Naive B cell (primary cell): ENCODE measurements at regions not wholly inside any gene's neighbourhood (a gene's known extent, or its start where the extent isn't known, plus 50 kb on each side); places are given as distances from the start of the nearest gene placed in this dataset.

ENCODE experiments used
- ATAC-seq, 2 donors: fragments of 150-1000 bp; cut with Tn5 transposase; 2 replicates each; pipeline ENCODE4 v1.10.0; 2021; ENCODE audit warnings: low read depth in 2 of 2, mild to moderate bottlenecking in 2 of 2, moderate library complexity in 2 of 2
- DNase-seq: peaks from one replicate; pipeline ENCODE4 v3.0.0; 2022
- H3K27ac Mint-ChIP-seq, 6 donors: one replicate each; pipeline ENCODE4 v1.8.0; 2020 to 2022; ENCODE audit warnings: mild to moderate bottlenecking in 6 of 6, mixed read lengths in 6 of 6, moderate library complexity in 5 of 6, inconsistent platforms in 2 of 6
- H3K27me3 Mint-ChIP-seq, 3 donors: one replicate each; pipeline ENCODE4 v1.8.0; 2021 to 2022; ENCODE audit warnings: mixed read lengths in 3 of 3, mild to moderate bottlenecking in 1 of 3
- H3K36me3 Mint-ChIP-seq, 2 donors: one replicate each; pipeline ENCODE4 v1.8.0; 2020 to 2022; ENCODE audit warnings: mixed read lengths in 2 of 2, inconsistent platforms in 1 of 2, mild to moderate bottlenecking in 1 of 2
- H3K4me1 Mint-ChIP-seq, 3 donors: one replicate each; pipeline ENCODE4 v1.8.0; 2020 to 2022; ENCODE audit warnings: mixed read lengths in 3 of 3, inconsistent platforms in 1 of 3, mild to moderate bottlenecking in 1 of 3, moderate library complexity in 1 of 3
- H3K4me3 Mint-ChIP-seq, 8 donors: one replicate each; pipeline ENCODE4 v1.8.0; 2020 to 2022; ENCODE audit warnings: mild to moderate bottlenecking in 8 of 8, mixed read lengths in 8 of 8, moderate library complexity in 8 of 8, inconsistent platforms in 2 of 8
- H3K9me3 Mint-ChIP-seq, 7 donors: one replicate each; pipeline ENCODE4 v1.8.0; 2020 to 2022; ENCODE audit warnings: mixed read lengths in 7 of 7, mild to moderate bottlenecking in 5 of 7, inconsistent platforms in 2 of 7, moderate library complexity in 1 of 7

- H3K9me3 Mint-ChIP-seq = no peaks in the 10 kb centered on the region
- peaks cover 8 to 11% (median 10%) of the 10 kb centered on the region in 3 donors for H3K4me1 Mint-ChIP-seq
- H3K27me3 Mint-ChIP-seq = no peaks in the 10 kb centered on the region
- ATAC-seq (no peak), DNase-seq (no peak)
- H3K36me3 Mint-ChIP-seq = no peaks in the 10 kb centered on the region
- H3K4me3 Mint-ChIP-seq = no peak overlapping the region
- H3K27ac Mint-ChIP-seq = no peak overlapping the region
These were observed 168.4 kb upstream of the NR3C1 start for GRCh38 chr5:143571642-143572624.

GRCh38 chr5:143570989-143571388, 167.5 kb upstream of the NR3C1 start:
- no peak overlapping the region for H3K27ac Mint-ChIP-seq
- peak overlapping the region in 1 of 8 donors; percentile 11 for H3K4me3 Mint-ChIP-seq
- DNase-seq (no peak), ATAC-seq (no peak)
- no peaks in the 10 kb centered on the region for H3K9me3 Mint-ChIP-seq
- no peaks in the 10 kb centered on the region for H3K36me3 Mint-ChIP-seq
- peaks cover 8 to 11% (median 10%) of the 10 kb centered on the region in 3 donors for H3K4me1 Mint-ChIP-seq
- H3K27me3 Mint-ChIP-seq = no peaks in the 10 kb centered on the region

- ATAC-seq (no peak), DNase-seq (no peak)
- H3K27ac Mint-ChIP-seq = peak overlapping the region in 1 of 6 donors; percentile 10
- H3K27me3 Mint-ChIP-seq = no peaks in the 10 kb centered on the region
- H3K36me3 Mint-ChIP-seq = no peaks in the 10 kb centered on the region
- H3K9me3 Mint-ChIP-seq = no peaks in the 10 kb centered on the region
- peaks cover 6 to 8% (median 7%) of the 10 kb centered on the region in 3 donors for H3K4me1 Mint-ChIP-seq
- no peak overlapping the region for H3K4me3 Mint-ChIP-seq
These were observed 166.5 kb upstream of the NR3C1 start for GRCh38 chr5:143569722-143570567.

GRCh38 chr5:143569213-143569701, 165.8 kb upstream of the NR3C1 start:
- Mint-ChIP-seq H3K9me3 (no peaks in the 10 kb centered on the region), H3K27me3 (no peaks in the 10 kb centered on the region), H3K36me3 (no peaks in the 10 kb centered on the region), H3K4me3 (no peak overlapping the region), H3K4me1 (peaks cover 4 to 8% (median 6%) of the 10 kb centered on the region in 3 donors), H3K27ac (no peak overlapping the region)
- DNase-seq = no peak
- no peak for ATAC-seq

GRCh38 chr5:143567583-143568504, 164.4 kb upstream of the NR3C1 start:
- no peaks in the 10 kb centered on the region for H3K27me3 Mint-ChIP-seq
- H3K4me3 Mint-ChIP-seq = no peak overlapping the region
- H3K9me3 Mint-ChIP-seq = no peaks in the 10 kb centered on the region
- DNase-seq (no peak), ATAC-seq (no peak)
- peaks cover 7 to 14% (median 9%) of the 10 kb centered on the region in 3 donors for H3K4me1 Mint-ChIP-seq
- H3K27ac Mint-ChIP-seq = no peak overlapping the region
- no peaks in the 10 kb centered on the region for H3K36me3 Mint-ChIP-seq

GRCh38 chr5:143566139-143566538, 162.7 kb upstream of the NR3C1 start:
- peak overlapping the region in 1 of 6 donors; percentile 27 for H3K27ac Mint-ChIP-seq
- DNase-seq = no peak
- ATAC-seq = no peak

GRCh38 chr5:143564417-143564816, 160.9 kb upstream of the NR3C1 start:
- Mint-ChIP-seq H3K36me3 (no peaks in the 10 kb centered on the region), H3K4me1 (peaks cover 9 to 16% (median 15%) of the 10 kb centered on the region in 3 donors), H3K27ac (peak overlapping the region in 2 of 6 donors; percentile 13 to 17), H3K27me3 (peaks cover 0 to 6% (median 0%) of the 10 kb centered on the region in 3 donors), H3K4me3 (no peak overlapping the region), H3K9me3 (no peaks in the 10 kb centered on the region)
- DNase-seq = peak; percentile 61
- peak; percentile 99 for ATAC-seq

More at GRCh38 chr5:143566139-143566538, 162.7 kb upstream of the NR3C1 start:
- H3K36me3 Mint-ChIP-seq = no peaks in the 10 kb centered on the region
- peaks cover 9 to 16% (median 15%) of the 10 kb centered on the region in 3 donors for H3K4me1 Mint-ChIP-seq
- no peak overlapping the region for H3K4me3 Mint-ChIP-seq
- peaks cover 0 to 6% (median 0%) of the 10 kb centered on the region in 3 donors for H3K27me3 Mint-ChIP-seq
- no peaks in the 10 kb centered on the region for H3K9me3 Mint-ChIP-seq

GRCh38 chr5:143562935-143563334, 159.4 kb upstream of the NR3C1 start:
- no peak for ATAC-seq
- Mint-ChIP-seq H3K4me1 (peaks cover 9 to 16% (median 15%) of the 10 kb centered on the region in 3 donors), H3K4me3 (no peak overlapping the region), H3K9me3 (no peaks in the 10 kb centered on the region), H3K27ac (no peak overlapping the region), H3K27me3 (peaks cover 0 to 6% (median 0%) of the 10 kb centered on the region in 3 donors), H3K36me3 (no peaks in the 10 kb centered on the region)
- DNase-seq = no peak

GRCh38 chr5:143561219-143561618, 157.7 kb upstream of the NR3C1 start:
- H3K9me3 Mint-ChIP-seq = no peaks in the 10 kb centered on the region
- no peak overlapping the region for H3K4me3 Mint-ChIP-seq
- peaks cover 0 to 6% (median 5%) of the 10 kb centered on the region in 3 donors for H3K27me3 Mint-ChIP-seq
- peaks cover 9 to 16% (median 15%) of the 10 kb centered on the region in 3 donors for H3K4me1 Mint-ChIP-seq
- DNase-seq = no peak
- no peak overlapping the region for H3K27ac Mint-ChIP-seq
- ATAC-seq = no peak
- H3K36me3 Mint-ChIP-seq = no peaks in the 10 kb centered on the region

- H3K36me3 Mint-ChIP-seq = no peaks in the 10 kb centered on the region
- H3K27ac Mint-ChIP-seq = peak overlapping the region in 1 of 6 donors; percentile 30
- H3K4me1 Mint-ChIP-seq = peaks cover 9 to 16% (median 15%) of the 10 kb centered on the region in 3 donors
- H3K27me3 Mint-ChIP-seq = peaks cover 0 to 6% (median 5%) of the 10 kb centered on the region in 3 donors
- no peaks in the 10 kb centered on the region for H3K9me3 Mint-ChIP-seq
- ATAC-seq (no peak), DNase-seq (no peak)
- no peak overlapping the region for H3K4me3 Mint-ChIP-seq
These were observed 156.9 kb upstream of the NR3C1 start for GRCh38 chr5:143560378-143560777.

- H3K27me3 Mint-ChIP-seq = peaks cover 0 to 6% (median 5%) of the 10 kb centered on the region in 3 donors
- H3K4me1 Mint-ChIP-seq = peaks cover 9 to 13% (median 13%) of the 10 kb centered on the region in 3 donors
- H3K9me3 Mint-ChIP-seq = no peaks in the 10 kb centered on the region
- no peaks in the 10 kb centered on the region for H3K36me3 Mint-ChIP-seq
- DNase-seq (no peak), ATAC-seq (no peak)
- H3K27ac Mint-ChIP-seq = no peak overlapping the region
- no peak overlapping the region for H3K4me3 Mint-ChIP-seq
These were observed 156.2 kb upstream of the NR3C1 start for GRCh38 chr5:143559586-143560109.

GRCh38 chr5:143558048-143558447, 154.6 kb upstream of the NR3C1 start:
- H3K36me3 Mint-ChIP-seq = no peaks in the 10 kb centered on the region
- H3K4me3 Mint-ChIP-seq = no peak overlapping the region

More at GRCh38 chr5:143558048-143558447, 154.6 kb upstream of the NR3C1 start:
- peaks cover 0 to 6% (median 5%) of the 10 kb centered on the region in 3 donors for H3K27me3 Mint-ChIP-seq
- peak overlapping the region in 1 of 6 donors; percentile 38 for H3K27ac Mint-ChIP-seq
- H3K4me1 Mint-ChIP-seq = peaks cover 0 to 8% (median 2%) of the 10 kb centered on the region in 3 donors
- DNase-seq = no peak
- no peaks in the 10 kb centered on the region for H3K9me3 Mint-ChIP-seq
- no peak for ATAC-seq
